Mesendoderm (in vitro differentiated cells): ENCODE measurements at regions not wholly inside any gene's neighbourhood (a gene's known extent, or its start where the extent isn't known, plus 50 kb on each side); places are given as distances from the start of the nearest gene placed in this dataset. TPM values are rescaled to one million over a fixed set of nuclear protein-coding genes. Genes with fewer than 3 reads are reported as not detected.

Source experiments
- DNase-seq: peaks from one replicate; pipeline ENCODE4 v3.0.0; 2013
- H2AK5ac ChIP-seq: 2 replicates; pipeline ENCODE4 v1.6.1; 2013; ENCODE audit warnings: low read length, inconsistent platforms
- H2BK120ac ChIP-seq: 2 replicates; pipeline ENCODE4 v1.6.1; 2013; ENCODE audit warnings: low read depth, mild to moderate bottlenecking, low read length, moderate library complexity, mixed read lengths
- H2BK15ac ChIP-seq: replicated peaks from 2 replicates; pipeline ENCODE4 v1.6.1; 2013; ENCODE audit warnings: low read depth, mild to moderate bottlenecking, moderate library complexity
- H2BK5ac ChIP-seq: 2 replicates; pipeline ENCODE4 v1.6.1; 2013; ENCODE audit warnings: low read length, inconsistent platforms
- H3K18ac ChIP-seq: 2 replicates; pipeline ENCODE4 v1.6.1; 2013; ENCODE audit warnings: mild to moderate bottlenecking, low read length, mixed read lengths
- H3K23ac ChIP-seq: one replicate; pipeline ENCODE4 v1.6.1; 2013; ENCODE audit warnings: low read length
- H3K27ac ChIP-seq: 2 replicates; pipeline ENCODE4 v1.5.1; 2013; ENCODE audit warnings: low read depth, mild to moderate bottlenecking, inconsistent platforms, low read length, moderate library complexity
- H3K27me3 ChIP-seq: 2 replicates; pipeline ENCODE4 v1.6.1; 2013; ENCODE audit warnings: low read length, control low read depth, mild to moderate bottlenecking, inconsistent platforms; ENCODE audit not compliant: insufficient read depth, poor library complexity
- H3K36me3 ChIP-seq: 2 replicates; pipeline ENCODE4 v1.6.1; 2013; ENCODE audit warnings: low read length, inconsistent platforms; ENCODE audit not compliant: control insufficient read depth, insufficient read depth
- H3K4ac ChIP-seq: one replicate; pipeline ENCODE4 v1.6.1; 2013; ENCODE audit warnings: low read depth, mild to moderate bottlenecking, low read length, moderate library complexity
- H3K4me1 ChIP-seq: 2 replicates; pipeline ENCODE4 v1.6.1; 2013; ENCODE audit warnings: low read depth, low read length, inconsistent platforms; ENCODE audit not compliant: control insufficient read depth
- H3K4me2 ChIP-seq: 2 replicates; pipeline ENCODE4 v1.6.1; 2013; ENCODE audit warnings: low read length
- H3K4me3 ChIP-seq: 2 replicates; pipeline ENCODE4 v1.5.1; 2013; ENCODE audit warnings: mild to moderate bottlenecking, low read length
- H3K56ac ChIP-seq: one replicate; pipeline ENCODE4 v1.6.1; 2013; ENCODE audit warnings: low read length
- H3K79me1 ChIP-seq: 2 replicates; pipeline ENCODE4 v1.6.1; 2013; ENCODE audit warnings: low read length, inconsistent platforms
- H3K79me2 ChIP-seq: 2 replicates; pipeline ENCODE4 v1.6.1; 2013; ENCODE audit warnings: mild to moderate bottlenecking, low read length; ENCODE audit not compliant: control insufficient read depth, insufficient read depth
- H3K9ac ChIP-seq: 2 replicates; pipeline ENCODE4 v1.6.1; 2013; ENCODE audit warnings: low read length, inconsistent platforms
- H4K5ac ChIP-seq: one replicate; pipeline ENCODE4 v1.6.1; 2013; ENCODE audit warnings: low read length
- H4K8ac ChIP-seq: one replicate; pipeline ENCODE4 v1.6.1; 2013; ENCODE audit warnings: low read depth, mild to moderate bottlenecking, control low read depth, low read length, moderate library complexity
- small RNA-seq: library from polyadenylated mRNA; stranded (forward); fragments of <200 nt; extraction: miRNeasy Mini kit (QIAGEN cat#:217004); gene quantifications from one replicate; pipeline ENCODE3, GENCODE V24; 2013; ENCODE audit not compliant: insufficient read depth

DNA sequence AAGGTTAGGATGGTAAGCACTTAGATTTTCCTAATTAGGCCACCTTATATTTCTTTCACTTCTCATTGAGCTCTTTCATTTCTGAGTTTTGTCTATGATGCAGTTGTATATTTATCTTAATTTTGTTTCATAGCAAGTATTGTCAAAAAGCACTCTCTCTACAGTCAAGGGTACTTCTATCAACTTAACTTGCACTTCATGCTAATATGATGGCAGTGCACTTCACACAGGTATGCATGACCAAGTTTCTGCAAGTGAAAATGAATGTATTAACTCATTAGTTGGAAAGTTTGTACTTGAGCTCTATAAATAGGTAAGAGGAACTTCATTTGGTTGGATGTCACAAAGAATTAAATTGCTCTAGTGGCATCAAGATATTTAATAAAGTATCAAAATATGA lies 51.5 kb upstream of the CDH19 start:
- no peaks in the 10 kb centered on the region for H3K4me1 ChIP-seq
- no peak overlapping the region for H4K5ac ChIP-seq
- H3K79me1 ChIP-seq, result no peaks in the 10 kb centered on the region
- no peaks in the 10 kb centered on the region for H3K36me3 ChIP-seq
- no peak overlapping the region for H2AK5ac ChIP-seq
- no peak overlapping the region for H2BK5ac ChIP-seq
- H4K8ac ChIP-seq, result no peak overlapping the region
- H3K27ac ChIP-seq, result no peak overlapping the region
- no peak overlapping the region for H3K4ac ChIP-seq
- no peak overlapping the region for H3K18ac ChIP-seq
- no peaks in the 10 kb centered on the region for H3K79me2 ChIP-seq
- H2BK15ac ChIP-seq, result no peak overlapping the region
- no peaks in the 10 kb centered on the region for H3K27me3 ChIP-seq
- no peak overlapping the region for H3K9ac ChIP-seq
- H2BK120ac ChIP-seq, result no peak overlapping the region
- no peak overlapping the region for H3K56ac ChIP-seq
- H3K4me2 ChIP-seq, result no peak overlapping the region
- no peak for DNase-seq
- H3K4me3 ChIP-seq, result no peak overlapping the region
- H3K23ac ChIP-seq, result no peak overlapping the region

Small RNA genes lying in the stretch of these regions (small RNA-seq; reads per million reads assigned to genes)
- gene AC091042.1 (not detected), gene MIR5011 (3.0 reads per million, percentile 46 among the genes with 10 or more reads in this experiment), gene RNU6-1037P (not detected), gene RPL31P9 (not detected)
